GM04503 (cell line): ENCODE measurements at regions not wholly inside any gene's neighbourhood (a gene's known extent, or its start where the extent isn't known, plus 50 kb on each side); places are given as distances from the start of the nearest gene placed in this dataset.
A peak's percentile ranks its signal among the peaks of the same experiment; 100 is the strongest.
"Not testable (repeated sequence)": the region's sequence is repeated elsewhere in the genome, so short reads cannot be mapped to it uniquely, and the experiment has no call there.

ENCODE experiments used
- DNase-seq: peaks from one replicate; pipeline ENCODE4 v3.0.0-alpha.2; 2012; ENCODE audit warnings: low read depth

- not testable (repeated sequence) for DNase-seq
Observed at GRCh38 chr13:44704811-44705210, 128.7 kb upstream of the TSC22D1 start.

- peak; percentile 44 for DNase-seq
Observed at GRCh38 chr13:44703371-44703770, 127.2 kb upstream of the TSC22D1 start.

- no peak for DNase-seq
Observed at GRCh38 chr13:44698066-44698465, 121.9 kb upstream of the TSC22D1 start.

DNA sequence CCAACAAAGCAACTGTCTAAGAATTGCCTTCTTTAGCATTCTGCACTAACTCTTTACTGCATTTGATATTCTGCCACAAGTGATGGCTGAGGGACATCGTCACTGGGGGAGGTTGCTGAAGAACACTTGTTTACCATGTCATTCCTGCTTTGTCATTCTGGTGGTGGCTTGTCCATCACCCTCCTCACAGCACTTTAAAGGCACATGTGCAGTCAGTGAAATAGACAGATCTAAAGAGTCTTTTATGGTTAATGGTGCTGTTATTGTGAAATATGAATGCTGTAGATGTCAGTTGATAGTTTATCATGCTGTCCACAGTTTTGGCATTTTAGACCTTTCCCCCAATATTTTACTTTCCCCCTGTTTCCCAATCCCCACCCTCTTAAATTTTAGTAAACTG, 120.9 kb upstream of the TSC22D1 start:
- no peak for DNase-seq

- no peak for DNase-seq
Observed at GRCh38 chr13:44695520-44695919, 119.4 kb upstream of the TSC22D1 start.

GRCh38 chr13:44694842-44695241, 118.7 kb upstream of the TSC22D1 start:
- DNase-seq: no peak

DNA sequence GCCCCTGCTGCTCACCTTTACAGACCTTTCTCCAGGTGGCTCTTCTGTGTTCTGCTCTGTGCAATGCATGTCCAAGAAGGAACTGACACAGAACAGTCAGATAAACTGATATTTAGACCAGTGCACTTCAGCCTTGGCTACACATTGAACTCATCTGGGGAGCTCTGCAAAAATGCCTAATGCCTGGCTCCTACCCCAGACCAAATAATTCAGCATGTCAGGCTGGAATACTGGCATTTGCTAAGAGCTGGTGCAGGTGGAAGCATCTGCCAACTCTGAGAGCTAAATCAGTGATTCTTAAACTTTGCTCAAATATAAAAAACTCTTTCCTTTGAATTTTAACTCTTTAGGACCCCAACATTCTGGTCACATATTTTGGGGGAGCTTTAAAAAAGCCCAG, 118.2 kb upstream of the TSC22D1 start:
- no peak for DNase-seq

GRCh38 chr13:44693156-44693764, 117.1 kb upstream of the TSC22D1 start:
- DNase-seq: no peak

GRCh38 chr13:44692173-44692713, 116.1 kb upstream of the TSC22D1 start:
- DNase-seq: no peak

DNA sequence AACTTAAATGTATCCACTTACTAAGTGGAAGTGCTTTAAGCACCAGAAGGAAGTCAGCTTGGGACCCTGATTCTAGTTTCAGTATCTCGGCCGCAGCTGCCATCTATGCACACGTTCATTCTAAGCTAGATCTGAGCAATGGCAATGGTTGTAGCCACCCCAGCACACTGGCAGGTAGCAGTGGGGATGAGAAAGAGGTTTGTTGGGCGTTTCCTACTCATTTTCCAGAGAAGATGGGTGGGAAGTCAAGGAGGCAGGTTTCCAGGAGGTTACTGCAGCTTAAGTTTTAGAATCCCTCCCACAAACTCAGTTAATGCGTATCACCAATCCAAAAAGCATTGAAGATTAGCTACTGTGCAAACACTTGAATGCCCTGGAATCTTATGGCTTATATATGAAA, 114.2 kb upstream of the TSC22D1 start:
- no peak for DNase-seq

DNA sequence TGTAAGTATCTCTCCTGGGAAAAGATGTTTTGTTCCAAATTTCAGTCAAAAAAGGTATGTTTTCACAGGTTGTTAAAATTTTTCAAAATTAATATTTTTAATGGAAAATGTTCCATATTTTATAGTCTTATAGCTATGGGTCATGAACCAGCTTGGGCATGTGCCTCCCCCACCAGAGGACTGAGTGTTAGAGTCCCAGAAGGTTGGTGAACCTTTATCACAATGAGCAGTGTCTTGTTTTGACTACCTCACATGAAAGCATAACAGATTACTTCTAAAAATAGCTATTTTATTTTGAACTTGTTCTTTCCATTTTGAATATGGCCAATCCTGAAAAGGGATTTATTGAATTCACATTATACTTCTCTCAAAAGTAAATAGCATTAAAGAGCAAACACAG, 112.5 kb upstream of the TSC22D1 start:
- no peak for DNase-seq

GRCh38 chr13:44686531-44686934, 110.4 kb upstream of the TSC22D1 start:
- no peak for DNase-seq

DNA sequence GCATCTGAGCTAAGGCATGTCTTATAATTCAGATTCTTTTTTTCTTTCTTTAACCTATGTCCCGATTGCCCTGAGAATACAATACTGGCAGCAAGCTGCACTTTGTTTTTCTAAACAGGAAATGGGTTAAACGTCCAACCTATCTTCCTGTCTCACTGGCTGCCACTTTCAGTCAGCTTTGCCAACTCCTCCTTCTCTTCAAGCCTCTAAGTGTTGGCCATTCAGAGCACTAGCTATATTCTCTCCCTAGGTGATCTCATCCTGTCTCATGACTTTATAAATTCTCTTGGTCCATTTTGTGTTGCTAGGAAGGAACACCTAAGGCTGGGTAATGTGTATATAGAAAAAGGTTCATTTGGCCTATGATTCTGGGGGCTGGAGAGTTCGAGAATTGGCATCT, 109.5 kb upstream of the TSC22D1 start:
- DNase-seq: no peak

DNA sequence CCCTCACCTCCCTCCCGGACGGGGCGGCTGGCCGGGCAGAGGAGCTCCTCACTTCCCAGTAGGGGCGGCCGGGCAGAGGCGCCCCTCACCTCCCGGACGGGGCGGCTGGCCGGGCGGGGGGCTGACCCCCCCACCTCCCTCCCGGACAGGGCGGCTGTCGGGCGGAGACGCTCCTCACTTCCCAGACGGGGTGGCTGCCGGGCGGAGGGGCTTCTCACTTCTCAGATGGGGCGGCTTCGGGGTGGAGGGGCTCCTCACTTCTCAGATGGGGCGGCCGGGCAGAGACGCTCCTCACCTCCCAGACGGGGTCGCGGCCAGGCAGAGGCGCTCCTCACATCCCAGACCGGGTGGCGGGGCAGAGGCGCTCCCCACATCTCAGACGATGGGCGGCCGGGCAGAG, 106.3 kb upstream of the TSC22D1 start:
- not testable (repeated sequence) for DNase-seq

DNA sequence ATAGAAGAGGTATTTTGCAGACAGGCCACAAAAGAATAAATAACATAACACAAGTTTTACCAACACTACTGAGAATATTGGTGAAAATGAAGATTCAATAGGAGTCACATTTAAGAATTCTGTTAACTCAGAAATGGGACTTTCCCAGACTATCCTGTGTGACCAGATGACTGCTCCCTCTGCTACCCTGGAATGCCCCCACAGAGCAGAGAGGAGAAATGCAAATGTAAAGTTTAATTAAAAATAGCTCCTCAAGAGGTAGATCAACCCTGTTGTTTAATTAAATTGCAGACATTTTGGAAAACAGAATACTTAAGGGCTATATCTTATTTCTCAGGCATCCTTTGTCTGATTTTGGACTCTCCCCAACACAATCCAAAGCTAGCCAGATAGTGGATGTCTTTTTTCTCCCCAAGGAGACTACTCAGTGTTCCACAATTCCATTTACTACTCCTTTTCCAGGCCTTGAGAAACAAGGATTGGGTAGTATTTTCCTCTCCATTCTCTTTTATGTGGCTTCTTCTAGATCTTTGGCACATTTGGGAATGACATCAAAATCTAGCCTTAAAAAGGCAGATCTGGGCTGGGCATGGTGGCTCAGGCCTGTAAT, 104.7 kb upstream of the TSC22D1 start:
- DNase-seq: no peak

- DNase-seq: no peak
Observed at GRCh38 chr13:44679597-44679996, 103.5 kb upstream of the TSC22D1 start.

DNA sequence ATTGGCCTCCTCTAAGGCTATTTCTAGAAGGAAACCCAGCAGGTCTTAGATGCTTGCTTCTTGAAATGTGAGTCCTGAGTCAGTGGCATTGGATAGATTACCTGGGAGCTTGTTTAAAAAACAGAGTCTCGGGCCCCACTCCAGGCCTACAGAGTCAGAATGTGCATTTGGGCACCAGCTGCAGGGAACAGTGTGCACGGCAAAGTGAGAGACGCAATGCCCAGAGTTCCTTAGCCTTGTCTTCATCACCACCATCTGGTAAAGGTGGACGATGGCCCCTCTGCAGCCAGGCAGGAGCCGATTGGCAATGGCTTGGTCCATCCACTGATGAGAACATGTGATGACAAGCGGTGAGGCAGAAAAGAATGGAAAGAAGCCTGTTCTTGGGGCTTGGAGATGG, 102.1 kb upstream of the TSC22D1 start:
- DNase-seq: no peak

GRCh38 chr13:44676534-44676933, 100.4 kb upstream of the TSC22D1 start:
- no peak for DNase-seq

DNA sequence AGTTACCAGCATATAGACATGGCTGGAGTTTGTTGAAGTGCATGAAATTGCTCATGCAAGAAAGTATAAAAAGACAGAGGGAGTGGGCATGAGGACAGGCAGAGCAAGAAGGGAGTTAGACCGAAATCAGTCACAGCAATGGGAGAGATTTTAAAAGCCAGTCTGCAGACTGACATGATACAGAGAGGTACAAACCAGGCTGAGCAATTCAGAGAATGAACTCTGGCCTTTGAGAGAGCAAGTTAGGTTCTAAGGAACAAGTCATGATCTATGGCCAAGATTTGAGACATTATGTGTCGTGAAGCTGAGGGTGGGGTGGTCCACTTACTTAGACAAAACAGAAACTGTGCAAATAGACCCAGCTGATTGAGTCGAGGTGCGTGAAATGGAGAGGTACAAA, 93.4 kb upstream of the TSC22D1 start:
- DNase-seq: no peak

DNA sequence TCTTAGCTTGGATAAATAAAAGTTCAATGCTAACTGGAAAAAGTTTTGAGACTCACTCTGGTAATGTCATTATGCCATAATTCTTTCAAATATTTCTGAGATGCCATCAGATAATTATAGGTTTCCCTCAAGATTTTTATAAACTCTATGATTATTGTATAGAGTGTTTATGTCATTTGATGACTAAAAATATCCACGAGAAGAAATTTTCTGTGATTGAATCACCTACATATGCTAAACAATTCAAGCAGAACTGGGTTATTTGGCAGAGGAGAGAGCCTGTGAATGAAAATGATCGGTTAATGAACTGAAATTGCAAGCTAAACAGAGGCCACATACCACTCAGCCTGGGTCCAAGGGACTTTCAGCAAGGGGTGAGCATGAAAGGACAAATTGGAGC, 92.6 kb upstream of the TSC22D1 start:
- peak; percentile 14 for DNase-seq

DNA sequence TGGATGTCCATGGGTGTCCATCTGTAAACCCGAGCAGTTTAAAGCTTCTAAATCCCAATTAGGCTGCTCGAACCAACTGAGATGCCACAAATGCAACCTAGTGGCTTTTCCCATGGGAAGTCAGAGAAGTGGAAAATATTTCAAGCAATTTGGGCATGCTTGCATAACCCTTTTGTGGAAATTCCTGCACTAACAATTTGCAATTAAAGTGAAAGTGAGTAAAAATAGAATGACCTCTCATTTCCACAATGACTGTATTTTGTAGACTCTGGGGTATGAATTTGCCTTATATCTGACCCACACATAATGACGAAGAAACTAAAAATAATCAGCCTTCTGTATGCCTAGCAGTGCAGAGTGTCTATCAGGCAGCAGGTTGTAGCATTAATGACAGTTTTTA, 91.8 kb upstream of the TSC22D1 start:
- DNase-seq: peak; percentile 73

GRCh38 chr13:44666538-44666937, 90.4 kb upstream of the TSC22D1 start:
- DNase-seq: peak; percentile 22

DNA sequence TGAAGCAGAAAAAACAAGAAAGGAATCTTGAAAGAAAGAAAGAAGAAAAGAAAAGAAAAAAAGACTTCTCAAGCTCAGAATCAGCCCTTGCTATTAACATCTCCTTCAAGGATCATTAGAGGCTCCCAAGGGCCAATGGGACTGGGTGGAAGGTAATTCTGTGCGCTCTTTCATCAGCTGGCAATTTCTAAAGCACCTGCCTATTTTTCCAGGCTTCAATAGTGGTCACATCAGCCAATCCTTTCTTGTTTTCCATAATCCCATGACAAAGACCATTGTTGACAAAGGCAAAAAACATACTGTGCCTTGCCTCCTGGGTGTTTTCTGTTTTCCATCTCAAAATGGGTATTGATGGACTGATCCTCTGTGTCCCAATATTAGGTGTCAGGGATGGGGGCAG, 88.2 kb upstream of the TSC22D1 start:
- no peak for DNase-seq

DNA sequence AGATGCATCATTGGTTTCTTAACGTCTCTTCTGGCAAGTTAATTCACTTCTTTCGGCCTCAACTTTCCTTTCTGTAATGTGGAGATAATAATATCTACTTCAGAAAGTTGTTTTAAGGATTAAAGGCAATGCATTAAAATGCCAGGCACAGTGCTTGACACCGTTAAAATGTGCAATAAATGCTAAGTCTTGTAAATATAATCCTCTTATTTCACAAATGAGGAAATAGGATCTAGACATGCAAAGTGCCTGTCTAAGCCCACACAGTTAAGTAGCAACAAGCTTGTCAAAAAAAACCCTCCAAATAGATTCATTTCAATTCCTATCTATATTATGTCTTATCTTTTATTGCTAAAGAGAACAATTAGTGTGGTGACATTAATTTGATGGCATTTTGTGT, 86.4 kb upstream of the TSC22D1 start:
- no peak for DNase-seq
